Fibroblast of lung (primary cell): ENCODE measurements at regions not wholly inside any gene's neighbourhood (a gene's known extent, or its start where the extent isn't known, plus 50 kb on each side); places are given as distances from the start of the nearest gene placed in this dataset.

ENCODE experiments used
- DNase-seq, 2 donors: peaks; one replicate each; pipeline versions ENCODE4 v3.0.0 to v3.0.0-alpha.2; 2010; ENCODE audit warnings: low read depth in 2 of 2
- H2AFZ ChIP-seq: 2 replicates; pipeline ENCODE4 v1.5.1; 2012; ENCODE audit warnings: low read length, control low read depth, inconsistent platforms
- H3K27ac ChIP-seq: 2 replicates; pipeline ENCODE4 v1.5.1; 2011; ENCODE audit warnings: low read length, control low read depth; ENCODE audit not compliant: insufficient read depth
- H3K27me3 ChIP-seq: 2 replicates; pipeline ENCODE4 v1.5.1; 2011; ENCODE audit warnings: mild to moderate bottlenecking, low read length; ENCODE audit not compliant: control insufficient read depth, insufficient read depth
- H3K36me3 ChIP-seq: 2 replicates; pipeline ENCODE4 v1.5.1; 2011; ENCODE audit warnings: low read length; ENCODE audit not compliant: control insufficient read depth, insufficient read depth
- H3K4me1 ChIP-seq: 2 replicates; pipeline ENCODE4 v1.5.1; 2011; ENCODE audit warnings: low read length; ENCODE audit not compliant: control insufficient read depth, insufficient read depth; ENCODE audit errors: extremely low read depth
- H3K4me2 ChIP-seq: 2 replicates; pipeline ENCODE4 v1.5.1; 2011; ENCODE audit warnings: low read length, control low read depth; ENCODE audit not compliant: insufficient read depth; ENCODE audit errors: extremely low read depth
- H3K4me3 ChIP-seq, 4 experiments: fragments of 200-600 bp in 1 of 4; sonication (generic) in 1 of 4; replicated peaks in 1 of 4; 2 replicates each; pipeline ENCODE4 v1.5.1; 2011 to 2016; ENCODE audit warnings: low read length in 4 of 4, low read depth in 3 of 4, mild to moderate bottlenecking in 3 of 4, control low read depth in 2 of 4, inconsistent platforms in 1 of 4, mixed read lengths in 1 of 4; ENCODE audit not compliant: insufficient read depth in 1 of 4; ENCODE audit errors: control extremely low read depth in 1 of 4
- H3K79me2 ChIP-seq: 2 replicates; pipeline ENCODE4 v1.5.1; 2012; ENCODE audit warnings: mild to moderate bottlenecking, low read length, inconsistent platforms; ENCODE audit not compliant: control insufficient read depth, insufficient read depth
- H3K9ac ChIP-seq: 2 replicates; pipeline ENCODE4 v1.5.1; 2011; ENCODE audit warnings: mild to moderate bottlenecking, low read length, control low read depth; ENCODE audit not compliant: insufficient read depth
- H3K9me3 ChIP-seq: 2 replicates; pipeline ENCODE4 v1.5.1; 2012; ENCODE audit warnings: low read depth, low read length; ENCODE audit not compliant: control insufficient read depth, insufficient read depth
- H4K20me1 ChIP-seq: 2 replicates; pipeline ENCODE4 v1.5.1; 2011; ENCODE audit warnings: low read length; ENCODE audit not compliant: control insufficient read depth, insufficient read depth; ENCODE audit errors: extremely low read depth
- EZH2 ChIP-seq: IDR thresholded peaks from 2 replicates; pipeline ENCODE4 v1.5.1; 2012; ENCODE audit warnings: low read length, control low read depth, mild to moderate bottlenecking; ENCODE audit errors: missing control alignments
- TF ChIP-seq, protein P1 (sequence below), 2 donors: IDR thresholded peaks in 1 of 2; conservative IDR thresholded peaks in 1 of 2; 1 replicate in 1 of 2; 2 replicates in 1 of 2; pipeline ENCODE4 v1.5.1; 2011 to 2012; ENCODE audit warnings: low read length in 2 of 2, control low read depth in 1 of 2, inconsistent platforms in 1 of 2, low read depth in 1 of 2, mild to moderate bottlenecking in 1 of 2

DNA sequence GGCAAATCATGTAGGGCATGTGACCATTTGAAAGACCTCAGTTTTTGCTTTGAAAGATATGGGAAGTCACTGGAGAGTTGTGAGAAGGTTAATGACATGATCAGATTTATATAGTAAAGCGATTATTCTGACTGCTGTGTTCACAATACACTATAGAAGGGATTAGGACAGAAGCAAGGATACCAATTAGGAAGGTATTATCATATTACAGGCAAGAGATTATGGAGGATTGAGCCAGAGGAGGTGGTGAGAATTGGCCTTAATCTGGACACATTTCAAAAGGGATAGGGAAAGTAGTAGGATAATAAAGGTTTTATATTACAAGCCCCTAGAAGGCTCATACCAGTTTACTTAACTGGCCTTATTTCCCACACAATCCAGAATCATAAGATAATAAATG lies 124.9 kb upstream of the POF1B start:
- Histone ChIP-seq H3K4me3 (no peak overlapping the region), H3K27me3 (no peaks in the 10 kb centered on the region), H2AFZ (no peak overlapping the region), H3K9ac (no peak overlapping the region), H3K27ac (no peak overlapping the region), H3K9me3 (no peaks in the 10 kb centered on the region), H4K20me1 (no peaks in the 10 kb centered on the region), H3K36me3 (no peaks in the 10 kb centered on the region), H3K4me2 (no peak overlapping the region), H3K4me1 (no peaks in the 10 kb centered on the region), H3K79me2 (no peaks in the 10 kb centered on the region)
- TF ChIP-seq EZH2: no peak
- DNase-seq: no peak

DNA sequence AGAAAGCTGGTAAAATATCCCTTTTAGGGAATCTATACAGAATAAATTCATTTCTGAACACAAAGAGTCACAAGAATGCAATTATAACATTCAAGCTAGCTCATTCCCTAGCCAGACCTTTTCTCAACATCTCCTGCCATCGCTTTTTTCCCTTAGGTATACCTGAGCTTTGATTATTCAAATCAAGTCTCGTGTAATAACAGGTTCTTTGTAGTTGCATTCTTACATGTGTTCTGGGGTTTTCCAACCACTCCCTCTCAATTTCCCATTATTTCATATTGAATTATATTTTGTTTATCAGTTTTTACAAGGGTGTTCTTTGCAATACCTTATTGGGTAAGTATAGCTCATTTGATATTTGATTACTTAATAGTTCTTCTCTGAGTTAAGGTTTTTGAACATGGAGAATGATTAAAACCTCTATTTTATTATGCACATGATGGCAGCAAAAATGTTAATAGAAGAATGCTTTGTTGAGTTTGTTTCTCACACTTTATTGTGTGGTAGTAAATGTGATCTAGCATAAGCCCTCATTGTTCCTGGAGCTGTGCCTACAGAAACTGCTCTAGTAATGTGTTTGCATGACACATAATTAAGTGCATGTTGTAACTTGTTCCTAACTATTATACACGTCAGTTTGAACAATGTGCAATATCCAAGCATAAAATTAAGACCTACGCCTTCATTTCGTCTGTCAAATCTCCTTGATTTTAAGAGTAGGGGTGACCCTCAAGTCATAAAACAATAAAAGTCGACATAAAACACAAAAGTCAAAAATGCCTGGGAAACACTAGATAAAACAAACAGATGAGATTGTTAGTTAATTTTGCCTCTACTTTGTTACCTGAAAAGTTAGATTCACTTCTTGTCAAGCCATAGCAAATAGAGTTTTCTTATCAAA lies 124.0 kb upstream of the POF1B start:
- H3K9ac ChIP-seq: no peak overlapping the region
- H3K27ac ChIP-seq: no peak overlapping the region
- no peak for DNase-seq
- no peaks in the 10 kb centered on the region for H3K9me3 ChIP-seq
- H3K27me3 ChIP-seq: no peaks in the 10 kb centered on the region
- H3K79me2 ChIP-seq: no peaks in the 10 kb centered on the region
- no peak overlapping the region for H3K4me3 ChIP-seq
- H3K36me3 ChIP-seq: no peaks in the 10 kb centered on the region
- no peaks in the 10 kb centered on the region for H3K4me1 ChIP-seq
- no peak for TF ChIP-seq EZH2
- TF ChIP-seq, protein P1, sequence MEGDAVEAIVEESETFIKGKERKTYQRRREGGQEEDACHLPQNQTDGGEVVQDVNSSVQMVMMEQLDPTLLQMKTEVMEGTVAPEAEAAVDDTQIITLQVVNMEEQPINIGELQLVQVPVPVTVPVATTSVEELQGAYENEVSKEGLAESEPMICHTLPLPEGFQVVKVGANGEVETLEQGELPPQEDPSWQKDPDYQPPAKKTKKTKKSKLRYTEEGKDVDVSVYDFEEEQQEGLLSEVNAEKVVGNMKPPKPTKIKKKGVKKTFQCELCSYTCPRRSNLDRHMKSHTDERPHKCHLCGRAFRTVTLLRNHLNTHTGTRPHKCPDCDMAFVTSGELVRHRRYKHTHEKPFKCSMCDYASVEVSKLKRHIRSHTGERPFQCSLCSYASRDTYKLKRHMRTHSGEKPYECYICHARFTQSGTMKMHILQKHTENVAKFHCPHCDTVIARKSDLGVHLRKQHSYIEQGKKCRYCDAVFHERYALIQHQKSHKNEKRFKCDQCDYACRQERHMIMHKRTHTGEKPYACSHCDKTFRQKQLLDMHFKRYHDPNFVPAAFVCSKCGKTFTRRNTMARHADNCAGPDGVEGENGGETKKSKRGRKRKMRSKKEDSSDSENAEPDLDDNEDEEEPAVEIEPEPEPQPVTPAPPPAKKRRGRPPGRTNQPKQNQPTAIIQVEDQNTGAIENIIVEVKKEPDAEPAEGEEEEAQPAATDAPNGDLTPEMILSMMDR (conservative IDR thresholded peaks at IDR 0.05 in 1 of 2, IDR thresholded peaks at IDR 0.05 in 1 of 2; ENCODE audit: low read depth in 1 of 2, low read length in 2 of 2): no peak
- no peak overlapping the region for H3K4me2 ChIP-seq
- H2AFZ ChIP-seq: no peak overlapping the region
- no peaks in the 10 kb centered on the region for H4K20me1 ChIP-seq

DNA sequence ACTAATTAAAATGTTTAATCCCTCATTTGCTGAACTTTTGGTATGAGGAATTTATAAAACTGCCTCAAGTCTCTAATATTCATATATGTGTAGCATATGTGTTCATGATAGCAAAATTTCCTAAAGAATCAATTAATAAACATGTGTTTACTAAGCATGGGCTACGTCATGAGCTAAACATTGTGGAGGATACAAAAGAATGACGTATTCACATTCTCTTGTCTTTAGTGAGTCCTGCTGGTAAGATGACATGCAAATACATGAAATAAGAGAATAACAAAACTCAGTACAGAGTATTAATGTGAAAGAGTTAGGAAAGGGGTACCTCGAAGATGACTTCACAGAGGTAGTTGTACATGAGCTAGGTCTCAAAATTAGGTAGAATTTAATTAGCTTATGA lies 121.9 kb upstream of the POF1B start:
- H4K20me1 ChIP-seq: no peaks in the 10 kb centered on the region
- no peak overlapping the region for H3K4me2 ChIP-seq
- no peaks in the 10 kb centered on the region for H3K79me2 ChIP-seq
- no peak for DNase-seq
- H3K27ac ChIP-seq: no peak overlapping the region
- no peaks in the 10 kb centered on the region for H3K27me3 ChIP-seq
- H3K4me1 ChIP-seq: no peaks in the 10 kb centered on the region
- no peaks in the 10 kb centered on the region for H3K36me3 ChIP-seq
- H3K9me3 ChIP-seq: no peaks in the 10 kb centered on the region
- no peak overlapping the region for H3K9ac ChIP-seq
- H3K4me3 ChIP-seq: no peak overlapping the region
- H2AFZ ChIP-seq: no peak overlapping the region
- no peak for TF ChIP-seq EZH2
- TF ChIP-seq, protein P1 (conservative IDR thresholded peaks at IDR 0.05 in 1 of 2, IDR thresholded peaks at IDR 0.05 in 1 of 2; ENCODE audit: low read depth in 1 of 2, low read length in 2 of 2): no peak
